ENCODE measurements at regions not wholly inside any gene's neighbourhood (a gene's known extent, or its start where the extent isn't known, plus 50 kb on each side); places are given as distances from the start of the nearest gene placed in this dataset.
"Not testable (repeated sequence)": the region's sequence is repeated elsewhere in the genome, so short reads cannot be mapped to it uniquely, and the experiment has no call there.

GRCh38 chr4:160362478-160362877, 1259.6 kb downstream of the RAPGEF2 start:
- no peak overlapping the region for H3K4me3 Mint-ChIP-seq
- H3K36me3 Mint-ChIP-seq (ENCODE audit: low read depth): no peaks in the 10 kb centered on the region
- H3K9me3 Mint-ChIP-seq: peaks cover 5% of the 10 kb centered on the region
- H3K4me1 Mint-ChIP-seq: no peaks in the 10 kb centered on the region
- H3K27me3 Mint-ChIP-seq: no peaks in the 10 kb centered on the region
- no peak for DNase-seq
- no peak overlapping the region for H3K27ac Mint-ChIP-seq
- intact Hi-C loops (cut with micrococcal nuclease): no loop called here

GRCh38 chr4:160364217-160364616, 1261.3 kb downstream of the RAPGEF2 start:
- intact Hi-C loops (cut with micrococcal nuclease): no loop called here
- Mint-ChIP-seq H3K36me3 (ENCODE audit: low read depth) (no peaks in the 10 kb centered on the region), H3K9me3 (peaks cover 5% of the 10 kb centered on the region), H3K4me3 (no peak overlapping the region), H3K27ac (no peak overlapping the region), H3K4me1 (no peaks in the 10 kb centered on the region), H3K27me3 (no peaks in the 10 kb centered on the region)
- DNase-seq: no peak

- H3K27me3 Mint-ChIP-seq; H3K36me3 Mint-ChIP-seq (ENCODE audit: low read depth); H3K27ac Mint-ChIP-seq; H3K4me3 Mint-ChIP-seq; H3K9me3 Mint-ChIP-seq; intact Hi-C loops (cut with micrococcal nuclease); DNase-seq; H3K4me1 Mint-ChIP-seq: not testable (repeated sequence)
Measured at GRCh38 chr4:160364665-160365064, 1261.8 kb downstream of the RAPGEF2 start.

- H3K4me3 Mint-ChIP-seq; H3K27ac Mint-ChIP-seq; intact Hi-C loops (cut with micrococcal nuclease); H3K9me3 Mint-ChIP-seq; DNase-seq; H3K27me3 Mint-ChIP-seq; H3K36me3 Mint-ChIP-seq (ENCODE audit: low read depth); H3K4me1 Mint-ChIP-seq: not testable (repeated sequence)
Measured at GRCh38 chr4:160365383-160365782, 1262.5 kb downstream of the RAPGEF2 start.

- Mint-ChIP-seq H3K27ac (no peak overlapping the region), H3K36me3 (ENCODE audit: low read depth) (no peaks in the 10 kb centered on the region), H3K4me1 (no peaks in the 10 kb centered on the region), H3K27me3 (no peaks in the 10 kb centered on the region), H3K4me3 (no peak overlapping the region), H3K9me3 (peaks cover 5% of the 10 kb centered on the region)
- intact Hi-C loops (cut with micrococcal nuclease): no loop called here
- no peak for DNase-seq
Measured at GRCh38 chr4:160370046-160370445, 1267.2 kb downstream of the RAPGEF2 start.

- Mint-ChIP-seq H3K9me3 (peaks cover 5% of the 10 kb centered on the region), H3K4me1 (no peaks in the 10 kb centered on the region), H3K27ac (no peak overlapping the region), H3K36me3 (ENCODE audit: low read depth) (no peaks in the 10 kb centered on the region), H3K4me3 (no peak overlapping the region), H3K27me3 (no peaks in the 10 kb centered on the region)
- DNase-seq: no peak
- intact Hi-C loops (cut with micrococcal nuclease): no loop called here
Measured at GRCh38 chr4:160371446-160371845, 1268.6 kb downstream of the RAPGEF2 start.

- H3K27me3 Mint-ChIP-seq: no peaks in the 10 kb centered on the region
- no peaks in the 10 kb centered on the region for H3K36me3 Mint-ChIP-seq (ENCODE audit: low read depth)
- H3K4me3 Mint-ChIP-seq: no peak overlapping the region
- peaks cover 5% of the 10 kb centered on the region for H3K9me3 Mint-ChIP-seq
- intact Hi-C loops (cut with micrococcal nuclease): no loop called here
- DNase-seq: no peak
- no peaks in the 10 kb centered on the region for H3K4me1 Mint-ChIP-seq
- H3K27ac Mint-ChIP-seq: no peak overlapping the region
Measured at GRCh38 chr4:160372390-160372789, 1269.5 kb downstream of the RAPGEF2 start.

- no peaks in the 10 kb centered on the region for H3K27me3 Mint-ChIP-seq
- no peaks in the 10 kb centered on the region for H3K4me1 Mint-ChIP-seq
- H3K9me3 Mint-ChIP-seq: peaks cover 5% of the 10 kb centered on the region
- intact Hi-C loops (cut with micrococcal nuclease): no loop called here
- DNase-seq: no peak
- no peaks in the 10 kb centered on the region for H3K36me3 Mint-ChIP-seq (ENCODE audit: low read depth)
- H3K4me3 Mint-ChIP-seq: no peak overlapping the region
- no peak overlapping the region for H3K27ac Mint-ChIP-seq
Measured at GRCh38 chr4:160373911-160374310, 1271.0 kb downstream of the RAPGEF2 start.

GRCh38 chr4:160375772-160376452, 1273.0 kb downstream of the RAPGEF2 start:
- Mint-ChIP-seq H3K27ac (no peak overlapping the region), H3K4me1 (no peaks in the 10 kb centered on the region), H3K36me3 (ENCODE audit: low read depth) (no peaks in the 10 kb centered on the region), H3K4me3 (no peak overlapping the region), H3K9me3 (no peaks in the 10 kb centered on the region), H3K27me3 (no peaks in the 10 kb centered on the region)
- intact Hi-C loops (cut with micrococcal nuclease): no loop called here
- no peak for DNase-seq

- no peak for DNase-seq
- Mint-ChIP-seq H3K27ac (no peak overlapping the region), H3K27me3 (no peaks in the 10 kb centered on the region), H3K4me1 (no peaks in the 10 kb centered on the region), H3K36me3 (ENCODE audit: low read depth) (no peaks in the 10 kb centered on the region), H3K9me3 (no peaks in the 10 kb centered on the region), H3K4me3 (no peak overlapping the region)
- intact Hi-C loops (cut with micrococcal nuclease): no loop called here
Measured at GRCh38 chr4:160386846-160387245, 1284.0 kb downstream of the RAPGEF2 start.

- intact Hi-C loops (cut with micrococcal nuclease): no loop called here
- Mint-ChIP-seq H3K4me3 (no peak overlapping the region), H3K27me3 (no peaks in the 10 kb centered on the region), H3K9me3 (no peaks in the 10 kb centered on the region), H3K27ac (no peak overlapping the region), H3K4me1 (no peaks in the 10 kb centered on the region), H3K36me3 (ENCODE audit: low read depth) (no peaks in the 10 kb centered on the region)
- no peak for DNase-seq
Measured at GRCh38 chr4:160399826-160400225, 1296.9 kb downstream of the RAPGEF2 start.

GRCh38 chr4:160403081-160403480, 1300.2 kb downstream of the RAPGEF2 start:
- DNase-seq: no peak
- no peak overlapping the region for H3K4me3 Mint-ChIP-seq
- H3K27ac Mint-ChIP-seq: no peak overlapping the region
- no peaks in the 10 kb centered on the region for H3K9me3 Mint-ChIP-seq
- intact Hi-C loops (cut with micrococcal nuclease): no loop called here
- H3K4me1 Mint-ChIP-seq: no peaks in the 10 kb centered on the region
- no peaks in the 10 kb centered on the region for H3K27me3 Mint-ChIP-seq
- H3K36me3 Mint-ChIP-seq (ENCODE audit: low read depth): no peaks in the 10 kb centered on the region

GRCh38 chr4:160406263-160406825, 1303.5 kb downstream of the RAPGEF2 start:
- Mint-ChIP-seq H3K4me1 (no peaks in the 10 kb centered on the region), H3K4me3 (no peak overlapping the region), H3K9me3 (no peaks in the 10 kb centered on the region), H3K27ac (no peak overlapping the region), H3K36me3 (ENCODE audit: low read depth) (no peaks in the 10 kb centered on the region), H3K27me3 (no peaks in the 10 kb centered on the region)
- no peak for DNase-seq
- intact Hi-C loops (cut with micrococcal nuclease): no loop called here

- no peaks in the 10 kb centered on the region for H3K4me1 Mint-ChIP-seq
- no peaks in the 10 kb centered on the region for H3K27me3 Mint-ChIP-seq
- DNase-seq: no peak
- H3K27ac Mint-ChIP-seq: no peak overlapping the region
- no peaks in the 10 kb centered on the region for H3K36me3 Mint-ChIP-seq (ENCODE audit: low read depth)
- no peak overlapping the region for H3K4me3 Mint-ChIP-seq
- H3K9me3 Mint-ChIP-seq: no peaks in the 10 kb centered on the region
- intact Hi-C loops (cut with micrococcal nuclease): no loop called here
Measured at GRCh38 chr4:160414496-160414895, 1311.6 kb downstream of the RAPGEF2 start.

GRCh38 chr4:160423879-160424451, 1321.1 kb downstream of the RAPGEF2 start:
- no peaks in the 10 kb centered on the region for H3K36me3 Mint-ChIP-seq (ENCODE audit: low read depth)
- H3K27me3 Mint-ChIP-seq: no peaks in the 10 kb centered on the region
- intact Hi-C loops (cut with micrococcal nuclease): no loop called here
- H3K27ac Mint-ChIP-seq: no peak overlapping the region
- no peaks in the 10 kb centered on the region for H3K4me1 Mint-ChIP-seq
- no peak overlapping the region for H3K4me3 Mint-ChIP-seq
- DNase-seq: no peak
- H3K9me3 Mint-ChIP-seq: peaks cover 4% of the 10 kb centered on the region

Measured in activated CD4-positive, alpha-beta T cell treated with anti-CD3 and anti-CD28 coated beads, Interleukin-2, amount 10 ng/mL, durations not matched to agents 24 days and 14 days (primary cell).